Putamen (tissue), 1 donor: ENCODE measurements at regions not wholly inside any gene's neighbourhood (a gene's known extent, or its start where the extent isn't known, plus 50 kb on each side); places are given as distances from the start of the nearest gene placed in this dataset.

Experiments used
- DNase-seq: peaks from one replicate; pipeline ENCODE4 v3.0.0-alpha.2; 2016; ENCODE audit warnings: low spot score

DNA sequence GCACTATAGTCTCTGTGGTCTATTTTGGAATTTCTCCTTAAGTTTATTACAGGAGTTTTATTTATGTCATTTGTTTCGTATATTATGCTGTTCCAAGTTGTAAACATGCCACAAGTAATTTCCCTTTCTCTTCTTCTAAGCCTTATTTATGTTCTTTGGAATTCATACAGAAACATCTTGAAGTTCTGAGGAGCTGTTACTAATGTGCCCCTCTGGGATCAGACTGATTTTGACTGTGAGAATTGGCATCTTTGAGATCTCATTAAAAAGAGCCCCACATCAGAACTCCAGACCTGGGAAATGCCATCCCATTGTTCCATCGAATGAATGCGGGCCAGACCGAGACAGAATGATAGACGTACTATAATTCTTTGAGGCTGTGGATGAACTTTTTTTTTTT, 138.8 kb upstream of the CD180 start:
- DNase-seq: no peak

DNA sequence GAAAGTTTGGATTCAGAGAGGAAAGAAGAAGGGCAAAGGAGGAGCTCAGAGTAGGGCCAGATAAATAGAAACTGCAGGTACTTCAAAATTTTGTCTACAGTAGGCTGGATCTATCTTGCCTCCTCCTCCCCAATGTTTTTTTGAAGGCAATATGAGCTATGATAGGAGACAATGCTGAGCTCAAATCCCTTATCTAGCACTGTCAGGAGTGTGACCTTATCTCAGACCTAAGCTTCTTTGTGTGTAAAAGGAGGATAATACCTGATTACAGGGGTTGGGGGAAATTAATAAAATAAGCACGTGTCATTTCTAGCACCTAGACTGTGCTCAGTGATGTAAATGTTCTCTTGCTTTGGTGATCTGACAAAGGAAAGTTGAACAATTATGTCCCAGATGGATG, 137.8 kb upstream of the CD180 start:
- no peak for DNase-seq

DNA sequence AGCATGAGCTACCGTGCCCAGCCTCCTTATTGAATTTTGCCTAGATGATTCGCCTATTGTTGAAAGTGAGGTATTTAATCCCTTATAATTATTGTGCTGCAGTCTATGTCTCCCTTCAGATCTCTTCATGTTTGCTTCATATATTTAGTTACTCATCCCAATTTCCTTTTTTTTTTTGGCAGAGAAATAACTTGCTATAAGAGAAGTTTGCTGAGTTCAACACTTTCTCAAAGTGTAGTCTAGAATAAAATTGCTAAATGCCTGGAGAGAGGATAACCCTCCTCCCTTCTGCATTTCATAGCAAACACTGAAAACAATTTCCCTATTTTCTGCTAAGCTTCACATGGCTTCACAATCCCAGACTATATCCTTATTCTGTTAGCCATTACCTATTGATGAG, 136.6 kb upstream of the CD180 start:
- no peak for DNase-seq

DNA sequence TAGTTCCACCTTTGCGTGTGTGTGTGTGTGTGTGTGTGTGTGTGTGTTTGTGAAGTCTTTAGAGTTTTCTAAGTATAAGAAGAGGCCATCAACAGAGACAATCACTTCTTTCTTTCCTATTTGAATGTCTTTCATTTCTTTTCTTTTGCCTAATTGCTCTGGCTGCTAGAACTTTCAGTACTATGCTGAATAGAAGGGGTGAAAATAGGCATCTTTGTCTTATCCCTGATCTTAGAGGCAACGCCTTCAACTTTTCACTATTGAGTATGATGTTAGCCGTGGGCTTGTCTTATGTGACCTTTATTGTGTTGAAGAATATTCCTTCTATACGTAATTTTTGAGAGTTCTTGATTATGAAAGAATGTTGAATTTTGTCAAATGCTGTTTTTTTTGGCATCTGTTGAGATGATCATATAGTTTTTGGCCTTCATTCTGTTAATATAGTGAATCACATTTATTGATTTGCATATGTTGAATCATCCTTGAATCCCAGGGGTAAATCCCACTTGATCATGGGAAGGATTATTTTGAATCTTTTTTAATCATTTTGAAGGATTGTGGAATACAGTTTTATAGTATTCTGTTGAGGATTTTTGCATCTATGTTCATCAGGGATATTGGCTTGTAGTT, 134.8 kb upstream of the CD180 start:
- DNase-seq: no peak

DNA sequence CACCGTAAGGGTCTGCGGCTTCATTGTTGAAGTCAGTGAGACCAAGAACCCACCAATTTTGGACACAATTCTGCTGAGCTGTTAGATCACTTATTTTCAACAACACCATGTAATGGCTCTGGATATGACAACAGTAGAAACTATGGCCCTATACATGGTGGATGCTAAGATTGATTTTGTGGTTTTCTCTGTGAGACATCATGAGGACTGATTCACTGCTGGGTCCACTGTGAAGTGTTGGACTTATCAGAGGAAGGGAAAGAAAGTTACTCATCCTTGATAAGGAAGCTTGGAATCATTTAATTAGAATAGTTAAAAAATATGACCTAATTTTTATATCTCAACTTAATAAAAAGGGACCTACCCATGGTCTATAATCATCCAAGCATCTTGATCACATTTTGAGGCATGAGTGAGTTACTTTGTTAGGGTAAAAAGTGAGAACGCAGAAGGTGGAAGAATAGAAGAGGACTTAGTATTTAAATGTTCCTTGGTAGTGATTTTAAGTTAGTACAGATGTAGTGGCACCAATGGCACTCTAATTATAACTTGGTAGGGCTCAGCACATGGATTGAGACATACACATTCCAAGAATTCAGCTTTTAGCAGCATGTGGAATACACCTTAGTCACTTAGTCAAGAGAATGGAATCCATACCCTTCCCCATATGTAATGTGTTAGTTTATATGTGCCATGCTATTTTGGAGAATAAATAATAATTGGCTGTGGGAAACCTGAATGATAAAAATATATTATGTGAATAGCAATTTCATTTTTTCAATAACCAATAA, 123.5 kb upstream of the CD180 start:
- no peak for DNase-seq

DNA sequence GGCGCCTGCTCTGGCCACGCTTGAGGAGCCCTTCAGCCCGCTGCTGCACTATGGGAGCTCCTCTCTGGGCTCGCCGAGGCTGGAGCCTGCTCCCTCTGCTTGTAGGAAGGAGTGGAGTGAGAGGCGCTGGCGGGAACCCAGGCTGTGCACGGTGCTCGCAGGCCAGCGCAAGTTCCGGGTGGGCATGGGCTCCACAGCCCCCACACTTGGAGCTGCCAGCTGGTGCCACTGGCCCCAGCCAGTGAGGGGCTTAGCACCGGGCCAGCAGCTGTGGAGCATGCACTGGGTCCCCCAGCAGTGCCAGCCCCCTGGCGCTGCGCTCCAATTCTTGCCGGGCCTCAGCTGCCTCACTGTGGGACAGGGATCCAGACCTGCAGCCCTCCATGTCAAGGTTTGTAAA, 122.1 kb upstream of the CD180 start:
- DNase-seq: no peak

DNA sequence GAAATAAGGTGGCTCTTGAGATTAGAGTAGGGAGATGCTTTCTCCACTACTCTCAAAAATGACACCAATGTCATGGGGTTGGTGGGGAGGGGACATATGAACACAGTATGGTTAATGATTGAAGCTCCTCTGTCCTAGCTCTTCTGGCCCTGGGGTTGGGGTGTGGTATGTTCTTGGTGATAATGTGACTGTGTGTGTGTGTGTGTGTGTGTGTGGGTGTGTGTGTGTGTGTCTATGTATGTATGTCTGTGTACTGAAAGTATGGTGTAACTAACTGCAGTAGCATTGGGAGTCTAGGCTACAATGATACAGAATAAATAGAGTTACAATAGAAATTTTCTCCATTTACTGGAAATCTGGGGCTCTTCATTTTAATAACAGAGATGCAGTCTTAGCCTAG, 121.0 kb upstream of the CD180 start:
- no peak for DNase-seq

DNA sequence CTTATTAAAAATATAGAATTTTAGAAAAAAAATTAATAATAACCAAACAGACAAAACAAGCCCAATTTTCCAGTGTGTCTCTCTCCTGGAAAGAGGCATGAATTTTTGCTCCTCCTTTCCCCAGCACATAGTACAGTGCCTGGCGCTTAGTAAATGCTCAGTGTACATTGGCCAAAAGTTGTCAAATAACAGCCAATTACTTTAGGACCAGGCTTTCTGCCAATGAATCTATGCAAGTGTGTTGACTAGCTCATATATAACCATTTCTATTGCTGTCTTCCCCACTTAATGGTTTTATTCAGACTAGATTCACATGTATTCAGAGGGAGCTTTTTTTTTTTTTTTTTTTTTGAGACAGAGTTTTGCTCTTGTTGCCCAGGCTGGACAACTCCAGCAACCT, 120.1 kb upstream of the CD180 start:
- no peak for DNase-seq

DNA sequence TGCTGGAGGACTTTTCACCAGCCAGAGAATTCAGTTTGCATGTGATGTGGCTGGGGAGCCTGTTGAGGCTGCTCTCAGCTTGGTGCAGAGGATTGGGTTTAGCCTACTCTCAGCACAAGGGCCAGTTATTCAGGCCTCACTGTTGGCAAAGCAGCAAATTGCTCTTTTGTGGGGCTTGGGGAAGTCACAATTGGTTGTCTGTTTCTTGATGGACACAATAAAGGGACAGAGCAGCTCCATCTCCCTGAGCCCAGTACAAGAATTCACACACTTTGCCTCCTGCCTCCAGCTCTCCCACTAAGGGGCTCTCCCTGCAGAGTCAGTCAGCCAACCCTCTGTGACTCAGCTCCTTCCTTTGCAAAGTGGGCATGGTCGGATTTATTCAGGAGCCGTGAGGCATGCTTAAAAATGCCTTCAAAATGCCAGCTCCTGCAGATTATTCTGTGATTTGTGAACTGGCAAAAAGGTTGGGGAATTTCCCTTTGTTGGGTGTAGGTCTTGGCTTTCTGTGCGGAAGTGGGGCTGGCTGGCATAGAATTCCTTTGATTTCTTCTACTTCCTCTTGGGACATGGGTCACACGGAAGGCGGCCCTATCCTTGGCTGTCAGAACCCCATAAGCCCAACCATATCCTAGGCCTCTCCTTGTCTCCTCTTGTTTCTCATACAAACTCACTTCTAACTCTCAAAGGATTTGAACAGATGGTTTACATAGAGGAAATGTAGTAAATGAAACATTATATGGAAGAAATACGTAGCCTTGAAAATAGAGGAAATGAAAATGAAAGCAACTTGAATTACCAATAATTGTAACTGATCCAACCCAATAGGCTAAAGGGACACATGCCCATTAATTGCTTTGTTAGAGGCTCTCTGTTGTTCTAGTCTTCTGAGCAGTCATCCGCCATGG, 118.7 kb upstream of the CD180 start:
- peak; percentile 98 for DNase-seq

DNA sequence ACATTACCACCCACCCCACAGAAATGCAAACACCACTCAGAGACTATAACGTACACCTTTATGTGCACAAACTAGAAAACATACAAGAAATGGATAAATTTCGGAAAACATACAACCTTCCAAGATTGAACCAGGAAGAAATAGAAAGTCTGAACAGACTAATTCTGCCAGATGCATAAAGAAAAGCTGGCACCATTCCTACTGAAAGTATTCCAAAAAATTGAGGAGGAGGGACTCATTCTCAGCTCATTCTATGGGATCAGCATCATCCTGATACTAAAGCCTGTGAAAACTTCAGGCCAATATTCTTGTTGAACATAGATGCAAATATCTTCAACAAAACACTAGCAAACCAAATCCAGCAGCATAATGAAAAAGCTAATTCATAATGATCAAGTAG, 115.1 kb upstream of the CD180 start:
- no peak for DNase-seq

DNA sequence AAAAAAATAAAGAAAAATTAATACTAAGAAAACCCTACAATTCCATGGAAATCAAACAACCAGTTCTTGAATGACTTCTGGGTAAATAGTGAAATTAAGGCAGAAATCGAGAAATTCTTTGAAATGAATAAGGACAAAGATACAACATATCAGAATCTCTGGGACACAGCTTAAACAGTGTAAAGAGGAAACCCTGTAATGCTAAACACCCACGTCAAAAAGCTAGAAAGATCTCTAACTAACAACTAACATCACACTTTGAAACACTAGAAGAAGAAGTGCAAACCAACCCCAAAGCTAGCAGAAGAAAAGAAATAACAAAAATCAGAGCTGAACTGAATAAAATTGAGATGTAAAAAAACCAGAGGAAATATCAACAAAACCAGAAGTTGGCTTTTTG, 114.6 kb upstream of the CD180 start:
- no peak for DNase-seq

DNA sequence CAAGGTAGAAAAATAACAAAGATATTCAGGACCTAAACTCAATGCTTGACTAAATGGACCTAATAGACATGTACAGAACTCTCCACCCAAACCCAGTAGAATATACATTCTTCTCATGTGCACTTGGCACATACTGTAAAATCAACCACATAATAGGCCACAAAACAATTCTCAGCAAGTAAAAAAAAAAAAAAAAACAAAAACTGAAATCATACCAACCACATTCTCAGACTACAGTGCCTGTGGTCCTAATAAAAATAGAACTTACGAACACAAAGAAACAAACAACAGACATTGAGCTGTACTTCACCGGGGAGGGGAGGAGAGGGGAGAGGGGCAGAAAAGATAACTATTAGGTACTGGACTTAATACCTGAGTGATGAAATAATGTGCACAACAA, 114.1 kb upstream of the CD180 start:
- DNase-seq: no peak

DNA sequence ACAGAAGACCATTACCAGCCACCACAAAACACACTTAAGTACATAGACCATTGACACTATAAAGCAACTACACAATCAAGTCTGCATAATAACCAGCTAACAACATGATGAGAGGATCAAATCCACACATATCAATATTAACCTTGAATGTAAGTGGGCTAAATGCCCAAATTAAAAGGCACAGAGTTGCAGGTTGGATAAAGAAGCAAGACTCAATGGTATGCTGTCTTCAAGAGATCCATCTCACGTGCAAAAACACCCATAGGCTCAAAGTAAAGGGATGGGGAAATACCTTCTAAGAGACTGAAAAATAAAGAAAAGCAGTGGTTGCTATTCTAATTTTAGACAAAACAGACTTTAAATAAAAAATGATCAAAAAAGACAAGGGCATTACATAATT, 113.6 kb upstream of the CD180 start:
- no peak for DNase-seq

DNA sequence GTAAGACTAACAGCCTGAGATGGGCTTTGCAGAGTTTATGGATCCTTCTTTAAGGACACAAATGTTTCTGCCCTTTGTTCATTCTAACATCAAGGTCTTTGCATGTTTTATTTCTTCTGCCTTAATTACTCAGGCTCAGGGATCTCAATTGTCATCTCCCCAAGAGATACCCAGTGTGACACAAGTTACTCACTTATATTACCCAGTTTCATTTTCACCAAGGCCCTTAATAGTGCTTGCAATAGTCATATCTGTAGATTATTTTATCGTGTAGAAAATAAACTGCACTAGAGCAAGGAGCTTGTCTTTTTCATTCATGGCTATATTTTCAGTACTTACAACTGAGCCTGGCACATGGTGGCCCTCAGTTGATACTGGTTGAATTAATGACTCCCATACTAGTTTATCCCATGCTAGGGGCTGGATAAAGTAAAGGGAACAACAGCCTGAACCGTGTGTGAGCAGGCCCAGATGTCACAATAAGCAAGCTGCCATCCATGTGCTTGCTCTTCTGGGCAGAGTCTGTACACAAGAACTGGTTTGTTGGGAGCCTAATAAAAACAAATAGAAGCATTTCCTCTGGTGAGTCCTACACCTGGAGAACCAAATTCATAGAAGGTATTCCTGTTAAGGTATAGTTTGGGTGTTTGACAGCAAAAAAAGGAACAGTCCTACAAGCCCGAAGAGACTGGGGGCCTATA, 112.5 kb upstream of the CD180 start:
- no peak for DNase-seq

DNA sequence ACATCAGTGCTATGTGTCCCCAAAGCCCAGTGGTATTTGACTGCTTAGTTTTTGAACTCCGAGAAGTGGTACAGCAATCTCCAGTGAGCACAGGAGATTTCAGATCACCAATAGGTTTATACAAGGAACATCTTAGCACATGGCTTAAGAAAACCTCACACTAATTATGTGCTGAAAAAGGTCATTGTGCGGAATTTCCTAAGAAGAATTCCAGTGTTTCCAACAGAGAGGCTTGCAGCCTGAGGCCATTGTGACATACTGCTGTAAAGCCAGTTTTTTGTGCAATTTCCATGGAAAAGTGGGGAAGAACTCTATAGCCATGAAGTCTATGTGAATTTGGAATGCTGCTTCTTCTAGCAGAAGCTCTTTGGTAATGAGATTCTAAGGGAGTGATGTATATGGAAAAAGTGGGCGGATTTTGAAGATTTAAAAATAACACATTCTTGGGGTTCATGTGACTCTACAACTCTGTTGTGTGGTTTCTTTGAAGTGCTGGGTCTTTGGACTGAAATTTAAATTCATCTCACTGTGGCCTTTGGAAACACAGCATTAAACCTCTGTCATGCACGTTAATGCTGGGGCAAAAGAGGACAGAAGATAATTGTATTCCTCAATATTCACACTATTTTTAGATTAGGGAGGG, 110.5 kb upstream of the CD180 start:
- no peak for DNase-seq

DNA sequence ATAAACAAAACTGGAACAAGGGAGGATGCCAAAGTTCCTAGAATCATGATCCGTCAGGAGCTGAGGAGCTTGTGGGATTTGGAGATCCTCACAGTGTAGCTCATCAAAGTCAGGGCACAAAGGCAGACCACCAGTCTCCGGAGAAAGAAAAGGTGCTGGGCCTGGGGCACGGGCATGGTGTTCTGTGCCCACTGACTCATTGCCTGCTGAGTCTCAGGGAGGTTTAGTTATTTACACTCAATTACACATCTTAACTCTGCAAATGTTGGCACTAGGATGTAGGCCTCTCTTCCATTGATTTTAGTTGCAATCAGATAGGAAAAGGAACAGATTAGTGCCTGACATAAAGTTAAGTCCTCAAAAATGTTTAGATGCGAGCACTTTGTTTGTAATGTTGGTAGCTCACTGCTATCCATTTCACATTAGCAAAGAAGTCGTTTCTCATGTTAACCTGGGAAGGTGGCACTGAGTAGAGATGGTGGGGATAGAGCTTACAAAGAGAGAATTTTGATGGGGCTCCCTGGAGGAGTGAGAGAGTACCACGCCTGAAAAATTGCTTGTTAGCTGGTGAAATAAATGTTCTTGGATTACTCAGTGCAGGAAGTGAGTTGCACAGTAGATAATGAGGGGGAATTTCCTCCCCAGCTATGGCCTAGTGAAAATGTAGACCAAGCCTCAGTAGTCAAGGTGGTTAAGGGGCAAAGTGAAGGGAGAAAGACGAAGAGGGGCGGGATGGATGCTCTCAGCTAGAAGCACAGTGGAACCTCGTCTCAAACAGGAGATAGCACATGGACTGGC, 109.5 kb upstream of the CD180 start:
- no peak for DNase-seq

DNA sequence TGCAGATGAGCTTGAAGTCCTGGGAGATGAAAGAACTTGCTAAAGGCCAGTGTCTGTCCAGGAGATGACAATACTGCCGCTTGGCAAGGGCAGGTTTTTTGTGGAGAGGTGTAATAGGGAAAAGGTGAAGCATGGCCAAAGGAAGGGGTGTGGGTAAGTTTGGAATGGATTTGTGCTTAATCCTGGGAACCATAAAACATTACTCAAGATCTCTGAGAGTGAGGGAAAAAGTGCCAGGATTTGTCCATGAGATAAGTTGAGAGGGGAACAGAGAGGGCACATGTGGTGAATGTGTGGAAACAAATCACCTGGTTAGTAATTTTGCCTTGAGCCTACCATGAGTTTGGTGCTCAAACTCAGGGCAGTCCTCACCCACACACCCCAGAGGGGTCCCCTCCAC, 108.8 kb upstream of the CD180 start:
- DNase-seq: no peak

DNA sequence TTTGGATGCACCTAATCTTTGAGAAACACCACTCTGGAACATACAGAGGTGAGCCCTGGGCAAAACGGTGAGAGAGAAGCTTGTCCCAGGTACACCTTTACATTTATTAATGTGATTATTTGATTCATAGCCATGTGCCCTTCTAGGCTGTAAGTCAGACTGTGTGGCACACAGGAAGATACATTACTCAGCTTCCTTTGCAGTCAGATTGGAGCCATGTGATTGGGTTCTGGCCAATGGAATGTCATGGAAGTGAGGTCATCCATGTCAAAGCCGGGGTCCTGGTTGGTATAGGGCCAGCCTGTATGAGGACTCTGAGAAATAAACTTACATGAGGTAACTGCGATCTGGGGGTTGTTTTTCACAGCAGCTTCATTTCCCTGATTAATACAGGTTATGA, 106.8 kb upstream of the CD180 start:
- no peak for DNase-seq

DNA sequence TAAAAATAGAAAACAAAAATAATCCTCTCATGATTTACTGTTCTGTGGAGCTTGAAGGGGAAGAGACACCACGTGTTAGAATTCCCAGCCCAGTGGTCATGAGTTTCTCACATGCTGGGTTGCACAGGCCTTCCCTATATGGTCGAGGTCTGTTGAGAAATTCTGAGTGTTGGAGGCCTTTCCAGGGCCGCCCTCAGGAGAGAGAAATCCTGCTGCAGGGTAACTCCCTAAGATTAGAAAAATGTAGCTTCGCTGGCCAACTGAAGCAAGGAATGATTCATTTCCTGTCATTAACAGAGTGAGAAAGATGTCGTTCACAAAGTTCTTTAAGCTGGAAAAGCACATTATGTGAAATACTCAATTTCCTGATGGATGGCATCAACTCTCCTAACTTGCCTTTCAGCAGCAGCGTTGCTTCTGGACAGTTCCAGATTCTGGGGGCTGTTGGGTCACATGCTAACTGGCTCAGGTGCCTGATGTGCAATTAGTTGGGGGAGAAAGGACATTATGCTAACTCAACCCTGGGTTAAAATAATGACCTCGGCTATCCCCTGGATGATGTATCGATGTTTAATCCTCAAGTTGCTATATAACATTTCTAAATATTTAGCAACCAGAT, 104.8 kb upstream of the CD180 start:
- no peak for DNase-seq

DNA sequence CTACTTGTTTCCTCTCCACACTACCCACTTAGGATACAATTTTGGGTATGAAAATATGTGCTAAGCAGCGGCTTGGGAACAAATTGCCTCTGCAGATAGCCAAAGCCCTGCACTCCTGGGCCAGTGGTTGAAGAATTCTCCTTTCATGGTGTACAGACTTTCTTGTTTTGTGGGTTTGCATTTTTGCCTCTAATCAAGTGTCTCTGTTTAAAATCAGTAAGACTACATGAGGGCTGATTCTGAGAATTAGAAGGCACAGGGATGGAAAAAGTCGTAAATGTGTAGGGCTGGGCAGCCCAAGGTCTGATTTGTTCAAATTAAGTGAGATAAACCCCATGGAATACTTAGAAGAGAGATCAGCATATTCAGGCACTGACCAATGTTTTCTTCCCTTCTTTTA, 103.7 kb upstream of the CD180 start:
- no peak for DNase-seq
